ENCODE measurements at regions not wholly inside any gene's neighbourhood (a gene's known extent, or its start where the extent isn't known, plus 50 kb on each side); places are given as distances from the start of the nearest gene placed in this dataset.

DNA sequence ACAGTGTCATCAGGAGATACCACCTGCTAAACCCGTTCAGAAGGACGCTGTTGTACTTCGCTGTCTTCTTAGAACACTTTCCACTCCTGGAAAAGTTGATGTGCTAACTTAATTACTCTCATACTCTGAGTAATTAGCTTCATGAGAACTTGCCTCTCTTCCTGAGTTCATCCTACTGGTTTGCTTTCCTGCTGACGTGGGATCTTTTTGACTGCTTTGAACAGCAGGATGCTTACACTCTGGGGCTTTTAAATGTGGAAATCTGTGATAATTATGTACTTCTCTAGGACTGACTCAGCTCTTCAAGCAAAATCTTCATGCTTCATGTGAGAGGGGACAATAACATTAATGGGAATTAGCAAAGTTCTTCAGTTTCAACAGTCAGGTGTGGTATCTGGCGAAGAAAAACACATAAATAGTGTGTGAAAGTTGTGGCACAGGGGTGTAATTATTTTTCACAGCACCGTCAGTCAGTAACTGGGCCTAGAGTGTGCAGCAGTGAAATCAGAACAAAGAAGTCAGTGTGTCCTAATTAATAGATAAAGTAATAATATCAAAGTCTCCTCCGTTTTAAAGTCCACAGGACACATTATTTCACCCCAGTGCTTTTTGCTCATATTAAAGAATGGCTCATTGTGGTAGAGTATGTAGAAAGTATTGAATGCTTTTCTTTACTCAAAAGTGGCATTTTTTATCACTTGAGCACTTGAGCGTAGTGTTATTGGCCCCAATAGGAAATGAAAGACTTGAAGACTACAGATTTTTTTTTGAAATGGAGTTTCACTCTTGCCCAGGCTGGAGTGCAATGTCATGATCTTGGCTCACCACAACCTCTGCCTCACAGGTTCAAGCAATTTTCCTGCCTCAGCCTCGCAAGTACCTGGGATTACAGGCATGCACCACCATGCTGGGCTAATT, 140.9 kb upstream of the DMRT1 start:
- no peaks in the 10 kb centered on the region for H3K27me3 ChIP-seq
- peaks cover 28% of the 10 kb centered on the region for H3K36me3 ChIP-seq
- no peaks in the 10 kb centered on the region for H3K9me3 ChIP-seq
- H3K4me3 ChIP-seq = no peak overlapping the region
- DNase-seq = no peak

GRCh38 chr9:703392-703791, 138.1 kb upstream of the DMRT1 start:
- peaks cover 26% of the 10 kb centered on the region for H3K36me3 ChIP-seq
- H3K9me3 ChIP-seq = no peaks in the 10 kb centered on the region
- DNase-seq = no peak
- H3K27me3 ChIP-seq = no peaks in the 10 kb centered on the region
- H3K4me3 ChIP-seq = no peak overlapping the region

DNA sequence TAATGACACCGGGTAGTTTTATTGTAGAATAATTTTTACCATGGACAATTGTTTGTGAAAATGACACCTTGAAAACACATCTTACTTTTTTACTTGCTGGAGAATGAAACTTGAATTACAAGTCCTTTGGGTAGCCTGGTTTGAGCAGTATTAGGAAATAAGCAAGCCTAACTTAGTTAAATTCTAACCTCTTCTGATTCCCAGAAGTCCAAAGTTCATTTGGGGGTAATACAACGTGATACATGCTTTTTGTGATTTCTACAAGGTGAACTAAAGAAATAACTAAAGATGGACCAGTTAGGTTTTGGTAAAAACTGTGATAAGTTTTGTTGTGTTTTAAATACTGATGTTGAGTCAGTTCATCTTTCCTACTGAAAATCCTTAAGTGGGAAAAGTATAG, 135.4 kb upstream of the DMRT1 start:
- no peak for DNase-seq
- Histone ChIP-seq H3K36me3 (peaks cover 31% of the 10 kb centered on the region), H3K27me3 (no peaks in the 10 kb centered on the region), H3K9me3 (no peaks in the 10 kb centered on the region), H3K4me3 (peak overlapping the region; percentile 38)

GRCh38 chr9:706606-707459, 134.7 kb upstream of the DMRT1 start:
- DNase-seq = peak; percentile 77
- peak overlapping the region; percentile 38 for H3K4me3 ChIP-seq
- no peaks in the 10 kb centered on the region for H3K9me3 ChIP-seq
- no peaks in the 10 kb centered on the region for H3K27me3 ChIP-seq
- H3K36me3 ChIP-seq = peaks cover 36% of the 10 kb centered on the region

DNA sequence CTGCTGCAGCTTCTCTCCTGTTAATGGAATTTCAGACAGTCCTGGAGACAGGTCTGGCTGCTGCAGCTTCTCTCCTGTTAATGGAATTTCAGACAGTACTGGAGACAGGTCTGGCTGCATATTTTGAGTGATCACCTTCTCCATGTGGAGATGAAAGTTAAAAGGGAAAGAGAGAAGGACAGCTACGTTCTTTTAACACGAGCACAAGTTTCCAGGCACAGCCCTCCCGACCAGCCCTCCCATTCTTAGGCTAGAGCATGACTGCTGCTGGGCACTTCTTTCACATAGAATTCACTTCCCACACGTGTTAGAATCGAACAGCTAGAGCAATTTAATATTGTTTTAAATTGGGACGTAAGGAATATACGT, 133.3 kb upstream of the DMRT1 start:
- Histone ChIP-seq H3K27me3 (no peaks in the 10 kb centered on the region), H3K9me3 (no peaks in the 10 kb centered on the region), H3K4me3 (peak overlapping the region; percentile 27), H3K36me3 (peaks cover 40% of the 10 kb centered on the region)
- no peak for DNase-seq

- Histone ChIP-seq H3K9me3 (no peaks in the 10 kb centered on the region), H3K4me3 (peak overlapping the region; percentile 27), H3K27me3 (no peaks in the 10 kb centered on the region), H3K36me3 (peaks cover 46% of the 10 kb centered on the region)
- DNase-seq = peak; percentile 39
These were observed 132.7 kb upstream of the DMRT1 start for GRCh38 chr9:708551-709432.

DNA sequence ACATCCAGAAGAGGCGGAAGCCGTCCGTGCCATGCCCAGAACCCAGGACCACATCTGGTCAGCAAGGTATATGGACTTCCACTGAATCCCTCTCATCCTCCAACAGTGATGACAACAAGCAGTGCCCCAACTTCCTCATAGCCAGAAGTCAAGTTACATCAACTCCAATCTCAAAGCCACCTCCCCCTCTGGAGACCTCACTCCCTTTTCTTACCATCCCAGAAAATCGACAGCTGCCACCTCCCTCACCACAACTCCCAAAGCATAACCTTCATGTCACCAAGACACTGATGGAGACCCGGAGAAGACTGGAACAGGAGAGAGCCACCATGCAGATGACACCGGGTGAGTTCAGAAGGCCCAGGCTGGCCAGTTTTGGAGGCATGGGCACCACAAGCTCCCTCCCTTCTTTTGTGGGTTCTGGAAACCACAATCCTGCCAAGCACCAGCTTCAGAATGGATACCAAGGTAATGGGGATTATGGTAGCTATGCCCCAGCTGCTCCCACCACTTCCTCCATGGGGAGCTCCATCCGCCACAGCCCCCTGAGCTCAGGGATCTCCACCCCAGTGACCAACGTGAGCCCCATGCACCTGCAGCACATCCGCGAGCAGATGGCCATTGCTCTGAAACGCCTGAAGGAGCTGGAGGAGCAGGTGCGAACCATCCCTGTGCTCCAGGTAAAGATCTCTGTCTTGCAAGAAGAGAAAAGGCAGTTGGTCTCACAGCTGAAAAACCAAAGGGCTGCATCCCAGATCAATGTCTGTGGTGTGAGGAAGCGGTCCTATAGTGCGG, 130.3 kb upstream of the DMRT1 start:
- no peak for DNase-seq
- H3K9me3 ChIP-seq = no peaks in the 10 kb centered on the region
- H3K4me3 ChIP-seq = no peak overlapping the region
- H3K36me3 ChIP-seq = peaks cover 66% of the 10 kb centered on the region
- H3K27me3 ChIP-seq = no peaks in the 10 kb centered on the region

DNA sequence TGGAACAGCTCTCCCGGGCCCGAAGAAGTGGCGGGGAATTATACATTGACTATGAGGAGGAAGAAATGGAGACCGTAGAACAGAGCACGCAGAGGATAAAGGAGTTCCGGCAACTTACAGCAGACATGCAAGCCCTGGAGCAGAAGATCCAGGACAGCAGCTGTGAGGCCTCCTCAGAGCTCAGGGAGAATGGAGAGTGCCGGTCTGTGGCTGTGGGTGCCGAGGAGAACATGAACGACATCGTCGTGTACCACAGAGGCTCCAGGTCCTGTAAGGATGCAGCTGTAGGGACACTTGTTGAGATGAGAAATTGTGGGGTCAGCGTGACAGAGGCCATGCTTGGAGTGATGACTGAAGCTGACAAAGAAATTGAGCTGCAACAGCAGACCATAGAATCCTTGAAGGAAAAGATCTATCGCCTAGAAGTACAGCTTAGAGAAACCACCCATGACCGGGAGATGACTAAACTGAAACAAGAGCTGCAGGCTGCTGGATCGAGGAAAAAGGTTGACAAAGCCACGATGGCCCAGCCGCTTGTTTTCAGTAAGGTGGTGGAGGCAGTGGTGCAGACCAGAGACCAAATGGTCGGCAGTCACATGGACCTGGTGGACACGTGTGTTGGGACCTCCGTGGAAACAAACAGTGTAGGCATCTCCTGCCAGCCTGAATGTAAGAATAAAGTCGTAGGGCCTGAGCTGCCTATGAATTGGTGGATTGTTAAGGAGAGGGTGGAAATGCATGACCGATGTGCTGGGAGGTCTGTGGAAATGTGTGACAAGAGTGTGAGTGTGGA, 129.5 kb upstream of the DMRT1 start:
- DNase-seq = no peak
- H3K4me3 ChIP-seq = no peak overlapping the region
- no peaks in the 10 kb centered on the region for H3K27me3 ChIP-seq
- H3K36me3 ChIP-seq = peaks cover 70% of the 10 kb centered on the region
- no peaks in the 10 kb centered on the region for H3K9me3 ChIP-seq

GRCh38 chr9:712643-713042, 128.9 kb upstream of the DMRT1 start:
- Histone ChIP-seq H3K27me3 (no peaks in the 10 kb centered on the region), H3K9me3 (no peaks in the 10 kb centered on the region), H3K36me3 (peaks cover 70% of the 10 kb centered on the region), H3K4me3 (no peak overlapping the region)
- no peak for DNase-seq

GRCh38 chr9:713091-713490, 128.4 kb upstream of the DMRT1 start:
- no peak for DNase-seq
- H3K9me3 ChIP-seq = no peaks in the 10 kb centered on the region
- H3K27me3 ChIP-seq = no peaks in the 10 kb centered on the region
- no peak overlapping the region for H3K4me3 ChIP-seq
- H3K36me3 ChIP-seq = peaks cover 72% of the 10 kb centered on the region

DNA sequence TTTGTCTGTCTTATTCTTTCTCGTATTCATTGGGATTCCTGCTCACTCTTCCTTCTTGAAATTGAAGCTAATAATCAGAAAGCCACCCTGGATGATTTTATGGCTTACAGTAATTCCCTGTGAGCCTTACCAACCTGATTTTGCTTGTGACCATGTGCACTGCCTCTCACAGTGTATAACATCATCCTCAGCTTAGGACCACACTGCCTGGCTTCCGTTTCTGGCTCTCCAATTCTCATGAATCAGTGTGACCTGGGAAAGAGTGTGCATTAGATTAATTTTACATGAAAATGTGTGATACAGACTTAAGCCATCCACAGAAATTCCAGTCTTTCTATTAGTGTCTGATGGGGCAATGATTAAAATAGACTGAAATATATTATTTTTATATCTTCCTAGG, 126.8 kb upstream of the DMRT1 start:
- H3K4me3 ChIP-seq = no peak overlapping the region
- H3K9me3 ChIP-seq = no peaks in the 10 kb centered on the region
- no peak for DNase-seq
- H3K27me3 ChIP-seq = no peaks in the 10 kb centered on the region
- H3K36me3 ChIP-seq = peaks cover 72% of the 10 kb centered on the region

DNA sequence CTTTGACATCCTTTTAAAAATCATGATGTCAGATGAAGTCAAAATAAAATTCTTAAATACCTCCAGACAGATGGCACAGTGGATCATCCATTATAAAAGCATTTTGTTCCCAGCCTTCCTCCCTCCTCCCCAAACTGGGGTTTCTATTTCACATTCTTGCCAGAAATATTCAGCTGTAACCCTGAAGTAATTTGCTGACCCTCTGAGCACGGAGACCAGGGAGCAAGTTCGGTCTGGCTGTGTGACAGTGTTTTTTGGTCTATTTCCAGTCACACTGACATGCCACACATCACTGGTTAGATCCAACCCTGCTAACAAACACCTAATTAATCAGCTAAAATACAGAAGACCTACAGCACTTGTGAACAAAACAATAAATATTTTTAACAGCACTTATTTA, 126.2 kb upstream of the DMRT1 start:
- Histone ChIP-seq H3K27me3 (no peaks in the 10 kb centered on the region), H3K4me3 (no peak overlapping the region), H3K9me3 (no peaks in the 10 kb centered on the region), H3K36me3 (peaks cover 68% of the 10 kb centered on the region)
- DNase-seq = no peak

DNA sequence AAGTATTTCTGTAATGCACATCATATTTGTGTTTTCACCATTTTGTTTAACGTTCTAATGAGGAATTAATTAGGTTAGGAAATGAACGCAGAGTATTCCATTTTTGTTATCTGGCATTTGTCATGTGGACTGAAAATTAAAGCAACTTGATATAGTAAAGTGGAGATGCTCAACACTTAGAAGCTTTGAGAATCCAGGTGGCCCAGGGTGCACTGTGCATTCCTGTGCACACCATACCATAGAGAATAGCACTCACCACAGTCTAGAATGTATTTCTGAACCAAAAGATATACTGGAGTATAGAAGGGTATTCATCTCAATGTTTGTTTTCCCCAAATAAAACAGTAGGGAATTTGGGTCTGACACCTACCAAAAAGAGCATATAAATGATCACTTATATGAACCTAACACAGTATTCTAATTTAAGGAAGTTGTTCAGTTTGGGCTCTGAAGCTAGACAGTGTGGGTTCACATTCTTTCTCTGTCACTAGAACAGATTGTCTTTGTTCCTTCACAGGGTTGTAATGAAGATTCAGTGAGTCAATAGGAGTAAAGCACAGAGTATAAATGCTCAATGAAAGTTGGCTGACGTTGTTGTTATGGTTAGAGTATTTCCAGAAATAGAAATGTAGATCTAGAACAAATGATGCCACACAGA, 125.6 kb upstream of the DMRT1 start:
- peaks cover 67% of the 10 kb centered on the region for H3K36me3 ChIP-seq
- no peaks in the 10 kb centered on the region for H3K27me3 ChIP-seq
- DNase-seq = no peak
- no peaks in the 10 kb centered on the region for H3K9me3 ChIP-seq
- no peak overlapping the region for H3K4me3 ChIP-seq

DNA sequence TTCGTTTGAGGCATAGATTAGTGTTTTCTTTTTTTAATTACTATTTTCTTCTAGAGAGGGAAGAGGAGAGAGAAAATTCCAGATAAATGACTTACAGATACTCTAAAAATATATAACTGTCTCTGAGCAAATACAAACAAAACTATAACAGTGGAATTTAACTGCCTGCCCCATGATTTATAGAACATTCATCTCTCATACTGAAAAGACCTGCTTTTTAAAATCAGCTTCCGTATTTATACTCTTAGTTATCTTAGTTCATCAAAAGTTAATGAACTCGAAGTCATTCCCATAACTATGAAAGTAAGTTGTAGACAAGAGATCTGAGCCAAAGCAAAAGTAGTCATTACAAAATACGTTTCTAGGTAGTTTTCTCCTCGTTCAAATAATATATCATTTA, 123.8 kb upstream of the DMRT1 start:
- Histone ChIP-seq H3K9me3 (no peaks in the 10 kb centered on the region), H3K36me3 (peaks cover 64% of the 10 kb centered on the region), H3K4me3 (no peak overlapping the region), H3K27me3 (no peaks in the 10 kb centered on the region)
- no peak for DNase-seq
